Parathyroid adenoma (tissue), 2 donors: ENCODE measurements at regions not wholly inside any gene's neighbourhood (a gene's known extent, or its start where the extent isn't known, plus 50 kb on each side); places are given as distances from the start of the nearest gene placed in this dataset.

Experiments used
- H2AFZ ChIP-seq: fragments of 300-600 bp; sonication (generic); one replicate; pipeline ENCODE4 v1.7.0; 2017; ENCODE audit warnings: antibody characterized with exemption, mild to moderate bottlenecking
- H3K27ac ChIP-seq: fragments of 300-600 bp; sonication (generic); one replicate; pipeline ENCODE4 v1.7.0; 2017
- H3K27me3 ChIP-seq: fragments of 300-600 bp; sonication (generic); one replicate; pipeline ENCODE4 v1.7.0; 2017; ENCODE audit warnings: low read length; ENCODE audit not compliant: control insufficient read depth, insufficient read depth
- H3K36me3 ChIP-seq: fragments of 300-600 bp; sonication (generic); one replicate; pipeline ENCODE4 v1.7.0; 2017; ENCODE audit warnings: low read length; ENCODE audit not compliant: control insufficient read depth, insufficient read depth
- H3K4me1 ChIP-seq: fragments of 300-600 bp; sonication (generic); one replicate; pipeline ENCODE4 v1.7.0; 2017; ENCODE audit warnings: control low read depth
- H3K4me2 ChIP-seq: fragments of 300-600 bp; sonication (generic); one replicate; pipeline ENCODE4 v1.7.0; 2017; ENCODE audit warnings: low read length
- H3K4me3 ChIP-seq: fragments of 300-600 bp; sonication (generic); one replicate; pipeline ENCODE4 v1.7.0; 2017; ENCODE audit warnings: low read depth, low read length
- H3K79me2 ChIP-seq: fragments of 300-600 bp; sonication (generic); one replicate; pipeline ENCODE4 v1.7.0; 2017; ENCODE audit warnings: control low read depth
- H3K9ac ChIP-seq: fragments of 300-600 bp; sonication (generic); one replicate; pipeline ENCODE4 v1.7.0; 2017; ENCODE audit warnings: mild to moderate bottlenecking
- H3K9me3 ChIP-seq: fragments of 300-600 bp; sonication (generic); one replicate; pipeline ENCODE4 v1.7.0; 2017; ENCODE audit warnings: low read length; ENCODE audit not compliant: control insufficient read depth
- CTCF ChIP-seq: fragments of 300-600 bp; sonication (generic); IDR thresholded peaks from one replicate; pipeline ENCODE4 v1.7.0; 2017; ENCODE audit warnings: antibody characterized with exemption, mild to moderate bottlenecking
- donor health status: primary hyperparathyroidism.

GRCh38 chr1:29811247-29811646, 574.9 kb downstream of the PTPRU start:
- Histone ChIP-seq H3K36me3 (no peaks in the 10 kb centered on the region), H3K9ac (no peak overlapping the region), H3K4me2 (no peak overlapping the region), H3K4me3 (no peak overlapping the region), H3K27me3 (no peaks in the 10 kb centered on the region), H3K79me2 (no peaks in the 10 kb centered on the region), H3K9me3 (no peaks in the 10 kb centered on the region), H3K4me1 (no peaks in the 10 kb centered on the region), H3K27ac (no peak overlapping the region), H2AFZ (no peak overlapping the region)
- no peak for TF ChIP-seq CTCF

DNA sequence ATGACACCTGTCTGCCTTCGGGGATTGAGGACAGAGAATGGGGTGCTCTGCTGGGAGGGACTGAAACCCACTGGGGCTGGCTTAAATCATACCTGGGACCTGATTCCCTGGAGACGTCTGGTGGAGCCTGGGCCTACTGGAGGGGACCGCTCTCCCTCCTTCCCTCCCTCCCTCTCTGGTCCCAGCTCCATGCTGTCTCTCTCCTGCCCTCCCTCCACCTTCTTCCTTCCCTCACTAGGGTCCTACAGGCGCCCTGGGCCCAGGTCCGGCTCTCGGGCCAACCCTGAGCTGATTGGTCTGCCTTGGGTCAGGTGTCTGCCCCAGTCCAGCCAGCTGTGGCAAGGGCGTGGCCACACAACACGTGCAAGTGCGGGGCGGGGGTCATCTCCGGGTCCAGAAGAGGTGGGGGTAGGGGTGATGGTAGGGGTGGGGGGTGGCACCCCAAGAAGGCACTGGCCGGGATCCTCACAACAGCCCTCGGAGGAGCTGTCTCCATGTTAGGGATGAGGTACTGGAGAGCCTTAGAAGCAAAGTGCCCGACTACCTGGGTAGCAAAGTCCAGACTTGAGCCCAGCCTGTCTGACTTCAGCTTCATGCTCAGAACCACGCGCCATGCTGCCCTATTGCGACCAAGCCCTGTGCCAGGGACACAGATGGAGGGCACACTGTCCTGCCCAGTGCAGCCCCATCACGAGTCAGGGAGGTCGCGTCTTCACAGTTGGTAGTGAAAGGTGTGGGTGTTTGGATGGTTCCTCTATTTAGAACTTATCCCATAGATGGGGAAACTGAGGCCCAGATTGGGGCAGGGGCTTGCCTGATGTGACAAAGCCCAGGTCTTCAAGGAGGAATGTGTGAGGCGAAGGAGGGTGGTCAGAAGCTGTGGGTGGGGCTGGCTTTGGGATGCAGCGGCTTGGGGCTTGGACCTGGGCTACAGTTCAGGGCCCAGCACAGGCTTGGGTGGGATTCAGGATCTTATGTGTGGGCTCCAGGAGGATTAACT, 574.1 kb downstream of the PTPRU start:
- Histone ChIP-seq H3K4me3 (no peak overlapping the region), H3K27ac (no peak overlapping the region), H3K4me2 (no peak overlapping the region), H3K4me1 (no peaks in the 10 kb centered on the region), H3K27me3 (no peaks in the 10 kb centered on the region), H3K9me3 (no peaks in the 10 kb centered on the region), H3K36me3 (no peaks in the 10 kb centered on the region), H3K79me2 (no peaks in the 10 kb centered on the region), H2AFZ (no peak overlapping the region), H3K9ac (no peak overlapping the region)
- no peak for TF ChIP-seq CTCF

DNA sequence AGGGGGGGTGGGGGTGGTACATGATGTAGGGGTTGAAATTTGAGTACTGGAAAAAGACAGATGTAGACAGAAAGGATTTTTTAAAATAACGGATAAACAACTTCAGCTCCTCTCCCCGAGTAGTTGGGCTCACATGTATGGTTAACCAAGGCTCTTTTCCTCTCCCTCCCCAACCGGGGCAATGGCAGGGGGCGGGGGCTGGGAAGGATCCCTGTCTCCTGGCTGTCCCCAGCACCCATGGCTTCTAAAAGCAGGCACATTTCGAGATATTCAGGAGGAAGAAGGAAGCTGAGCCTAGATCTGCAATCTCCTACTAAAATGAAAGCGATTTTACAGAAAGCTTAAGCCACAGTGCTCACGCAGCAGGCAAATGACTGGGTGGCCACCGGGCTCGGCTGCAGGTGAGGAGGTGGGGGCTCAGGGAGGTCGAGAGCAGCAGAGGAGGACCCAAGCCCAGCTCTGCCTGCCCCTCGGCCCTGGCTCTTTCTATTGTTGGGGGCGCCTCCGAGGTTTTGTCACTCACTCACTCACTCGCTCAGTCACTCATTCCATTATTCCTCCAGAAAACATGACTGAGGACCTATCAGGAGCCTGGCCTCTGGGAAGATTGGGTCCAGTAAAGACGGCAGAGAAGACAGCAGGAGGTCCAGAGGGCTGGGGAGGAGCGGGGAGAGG, 573.3 kb downstream of the PTPRU start:
- Histone ChIP-seq H3K9ac (no peak overlapping the region), H3K36me3 (no peaks in the 10 kb centered on the region), H2AFZ (no peak overlapping the region), H3K27me3 (no peaks in the 10 kb centered on the region), H3K27ac (no peak overlapping the region), H3K9me3 (no peaks in the 10 kb centered on the region), H3K4me2 (no peak overlapping the region), H3K79me2 (no peaks in the 10 kb centered on the region), H3K4me1 (no peaks in the 10 kb centered on the region), H3K4me3 (no peak overlapping the region)
- no peak for TF ChIP-seq CTCF

- Histone ChIP-seq H3K9me3 (no peaks in the 10 kb centered on the region), H3K36me3 (no peaks in the 10 kb centered on the region), H3K79me2 (no peaks in the 10 kb centered on the region), H3K27ac (no peak overlapping the region), H3K9ac (no peak overlapping the region), H3K27me3 (no peaks in the 10 kb centered on the region), H3K4me2 (no peak overlapping the region), H3K4me3 (no peak overlapping the region), H2AFZ (no peak overlapping the region), H3K4me1 (no peaks in the 10 kb centered on the region)
- TF ChIP-seq CTCF, result no peak
Observed at GRCh38 chr1:29808141-29808995, 572.0 kb downstream of the PTPRU start.
